ENCODE measurements at regions not wholly inside any gene's neighbourhood (a gene's known extent, or its start where the extent isn't known, plus 50 kb on each side); places are given as distances from the start of the nearest gene placed in this dataset.

- no peaks in the 10 kb centered on the region for H3K36me3 Mint-ChIP-seq
- peaks cover 0 to 9% (median 0%) of the 10 kb centered on the region in 3 donors for H3K27me3 Mint-ChIP-seq (ENCODE audit: low read depth in 3 of 3)
- H3K9me3 Mint-ChIP-seq = peaks cover 0 to 7% (median 3%) of the 10 kb centered on the region in 6 donors
- no peaks in the 10 kb centered on the region for H3K4me1 Mint-ChIP-seq
- no peak overlapping the region for H3K27ac Mint-ChIP-seq
- no peak for DNase-seq
- no peak overlapping the region for H3K4me3 Mint-ChIP-seq
These were observed 145.3 kb upstream of the ZNF462 start for GRCh38 chr9:106717686-106718085.

GRCh38 chr9:106718936-106719335 lies 144.0 kb upstream of the ZNF462 start:
- H3K27ac Mint-ChIP-seq = no peak overlapping the region
- no peak overlapping the region for H3K4me3 Mint-ChIP-seq

GRCh38 chr9:106722051-106722753 lies 140.8 kb upstream of the ZNF462 start:
- DNase-seq = no peak
- Mint-ChIP-seq H3K9me3 (peaks cover 0 to 7% (median 3%) of the 10 kb centered on the region in 6 donors), H3K4me3 (no peak overlapping the region), H3K27ac (no peak overlapping the region), H3K36me3 (no peaks in the 10 kb centered on the region), H3K4me1 (no peaks in the 10 kb centered on the region), H3K27me3 (ENCODE audit: low read depth in 3 of 3) (peaks cover 0 to 7% (median 2%) of the 10 kb centered on the region in 3 donors)

More at GRCh38 chr9:106718936-106719335, 144.0 kb upstream of the ZNF462 start:
- peaks cover 0 to 5% (median 3%) of the 10 kb centered on the region in 6 donors for H3K9me3 Mint-ChIP-seq
- H3K36me3 Mint-ChIP-seq = no peaks in the 10 kb centered on the region
- H3K27me3 Mint-ChIP-seq (ENCODE audit: low read depth in 3 of 3) = peaks cover 0 to 9% (median 2%) of the 10 kb centered on the region in 3 donors
- DNase-seq = no peak
- no peaks in the 10 kb centered on the region for H3K4me1 Mint-ChIP-seq

- no peaks in the 10 kb centered on the region for H3K36me3 Mint-ChIP-seq
- no peak overlapping the region for H3K4me3 Mint-ChIP-seq
- H3K4me1 Mint-ChIP-seq = no peaks in the 10 kb centered on the region
These were observed 139.0 kb upstream of the ZNF462 start for GRCh38 chr9:106723926-106724325.

GRCh38 chr9:106724566-106724965 lies 138.4 kb upstream of the ZNF462 start:
- Mint-ChIP-seq H3K9me3 (peaks cover 0 to 7% (median 2%) of the 10 kb centered on the region in 6 donors), H3K27me3 (ENCODE audit: low read depth in 3 of 3) (peaks cover 0 to 4% (median 2%) of the 10 kb centered on the region in 3 donors), H3K27ac (no peak overlapping the region), H3K36me3 (no peaks in the 10 kb centered on the region), H3K4me3 (no peak overlapping the region), H3K4me1 (no peaks in the 10 kb centered on the region)
- no peak for DNase-seq

More at GRCh38 chr9:106723926-106724325, 139.0 kb upstream of the ZNF462 start:
- H3K9me3 Mint-ChIP-seq = peaks cover 0 to 7% (median 3%) of the 10 kb centered on the region in 6 donors
- peaks cover 0 to 7% (median 2%) of the 10 kb centered on the region in 3 donors for H3K27me3 Mint-ChIP-seq (ENCODE audit: low read depth in 3 of 3)
- H3K27ac Mint-ChIP-seq = no peak overlapping the region
- DNase-seq = no peak

- Mint-ChIP-seq H3K27ac (no peak overlapping the region), H3K9me3 (peaks cover 0 to 5% (median 0%) of the 10 kb centered on the region in 6 donors), H3K4me1 (no peaks in the 10 kb centered on the region), H3K4me3 (no peak overlapping the region), H3K36me3 (no peaks in the 10 kb centered on the region), H3K27me3 (ENCODE audit: low read depth in 3 of 3) (peaks cover 0 to 2% (median 2%) of the 10 kb centered on the region in 3 donors)
- DNase-seq = no peak
These were observed 136.7 kb upstream of the ZNF462 start for GRCh38 chr9:106726070-106726815.

GRCh38 chr9:106727969-106728368 lies 135.0 kb upstream of the ZNF462 start:
- peaks cover 0 to 2% (median 2%) of the 10 kb centered on the region in 3 donors for H3K27me3 Mint-ChIP-seq (ENCODE audit: low read depth in 3 of 3)
- H3K27ac Mint-ChIP-seq = no peak overlapping the region
- H3K36me3 Mint-ChIP-seq = no peaks in the 10 kb centered on the region
- H3K9me3 Mint-ChIP-seq = peaks cover 0 to 3% (median 0%) of the 10 kb centered on the region in 6 donors
- no peaks in the 10 kb centered on the region for H3K4me1 Mint-ChIP-seq
- DNase-seq = no peak
- H3K4me3 Mint-ChIP-seq = no peak overlapping the region

GRCh38 chr9:106728860-106729259 lies 134.1 kb upstream of the ZNF462 start:
- Mint-ChIP-seq H3K4me3 (no peak overlapping the region), H3K27ac (no peak overlapping the region), H3K27me3 (ENCODE audit: low read depth in 3 of 3) (peaks cover 0 to 4% (median 0%) of the 10 kb centered on the region in 3 donors), H3K36me3 (no peaks in the 10 kb centered on the region), H3K4me1 (no peaks in the 10 kb centered on the region), H3K9me3 (peaks cover 0 to 3% (median 0%) of the 10 kb centered on the region in 6 donors)
- no peak for DNase-seq

- Mint-ChIP-seq H3K27me3 (ENCODE audit: low read depth in 3 of 3) (peaks cover 0 to 4% (median 0%) of the 10 kb centered on the region in 3 donors), H3K36me3 (no peaks in the 10 kb centered on the region), H3K27ac (no peak overlapping the region), H3K4me3 (no peak overlapping the region), H3K4me1 (no peaks in the 10 kb centered on the region), H3K9me3 (peaks cover 0 to 3% (median 0%) of the 10 kb centered on the region in 6 donors)
- DNase-seq = no peak
These were observed 131.1 kb upstream of the ZNF462 start for GRCh38 chr9:106731910-106732309.

GRCh38 chr9:106733828-106734380 lies 129.1 kb upstream of the ZNF462 start:
- peaks cover 0 to 3% (median 0%) of the 10 kb centered on the region in 6 donors for H3K9me3 Mint-ChIP-seq
- DNase-seq = no peak
- H3K27me3 Mint-ChIP-seq (ENCODE audit: low read depth in 3 of 3) = peaks cover 0 to 4% (median 0%) of the 10 kb centered on the region in 3 donors
- H3K36me3 Mint-ChIP-seq = no peaks in the 10 kb centered on the region
- no peak overlapping the region for H3K27ac Mint-ChIP-seq
- no peaks in the 10 kb centered on the region for H3K4me1 Mint-ChIP-seq
- H3K4me3 Mint-ChIP-seq = no peak overlapping the region

- Mint-ChIP-seq H3K27ac (no peak overlapping the region), H3K4me3 (no peak overlapping the region), H3K4me1 (no peaks in the 10 kb centered on the region), H3K27me3 (ENCODE audit: low read depth in 3 of 3) (peaks cover 0 to 2% (median 0%) of the 10 kb centered on the region in 3 donors), H3K36me3 (no peaks in the 10 kb centered on the region), H3K9me3 (peaks cover 0 to 2% (median 0%) of the 10 kb centered on the region in 6 donors)
- DNase-seq = no peak
These were observed 125.5 kb upstream of the ZNF462 start for GRCh38 chr9:106737516-106737915.

- H3K9me3 Mint-ChIP-seq = peaks cover 0 to 2% (median 0%) of the 10 kb centered on the region in 6 donors
- H3K27me3 Mint-ChIP-seq (ENCODE audit: low read depth in 3 of 3) = peaks cover 0 to 2% (median 0%) of the 10 kb centered on the region in 3 donors
- no peak overlapping the region for H3K4me3 Mint-ChIP-seq
- no peak for DNase-seq
- H3K36me3 Mint-ChIP-seq = no peaks in the 10 kb centered on the region
- H3K4me1 Mint-ChIP-seq = no peaks in the 10 kb centered on the region
- H3K27ac Mint-ChIP-seq = no peak overlapping the region
These were observed 124.9 kb upstream of the ZNF462 start for GRCh38 chr9:106738109-106738508.

GRCh38 chr9:106745457-106745856 lies 117.5 kb upstream of the ZNF462 start:
- Mint-ChIP-seq H3K9me3 (peaks cover 0 to 7% (median 1%) of the 10 kb centered on the region in 6 donors), H3K4me3 (no peak overlapping the region), H3K4me1 (no peaks in the 10 kb centered on the region), H3K36me3 (no peaks in the 10 kb centered on the region), H3K27ac (no peak overlapping the region), H3K27me3 (ENCODE audit: low read depth in 3 of 3) (peaks cover 0 to 5% (median 4%) of the 10 kb centered on the region in 3 donors)
- DNase-seq = no peak

GRCh38 chr9:106745876-106746275 lies 117.1 kb upstream of the ZNF462 start:
- H3K27me3 Mint-ChIP-seq (ENCODE audit: low read depth in 3 of 3) = peaks cover 0 to 5% (median 4%) of the 10 kb centered on the region in 3 donors
- no peak overlapping the region for H3K4me3 Mint-ChIP-seq
- H3K9me3 Mint-ChIP-seq = peaks cover 0 to 7% (median 1%) of the 10 kb centered on the region in 6 donors
- H3K4me1 Mint-ChIP-seq = no peaks in the 10 kb centered on the region
- no peaks in the 10 kb centered on the region for H3K36me3 Mint-ChIP-seq
- no peak overlapping the region for H3K27ac Mint-ChIP-seq
- no peak for DNase-seq

Data from immature natural killer cell (primary cell).